Lower leg skin (tissue), 4 donors: ENCODE measurements at regions not wholly inside any gene's neighbourhood (a gene's known extent, or its start where the extent isn't known, plus 50 kb on each side); places are given as distances from the start of the nearest gene placed in this dataset.

ENCODE experiments used
- DNase-seq, 2 donors: peaks; one replicate each; pipeline ENCODE4 v3.0.0-alpha.2; 2019; ENCODE audit warnings: low spot score in 2 of 2
- H3K4me3 ChIP-seq: fragments of 200-600 bp; sonication (generic); 2 replicates; pipeline ENCODE4 v1.5.1; 2017; ENCODE audit warnings: mild to moderate bottlenecking, low read depth; ENCODE audit not compliant: poor library complexity, severe bottlenecking
- CTCF ChIP-seq, 3 donors: fragments of 450-650 bp; IDR thresholded peaks; one replicate each; pipeline ENCODE4 v1.5.1; 2016; ENCODE audit warnings: antibody characterized with exemption in 3 of 3, mild to moderate bottlenecking in 3 of 3, moderate library complexity in 2 of 3
- POLR2A ChIP-seq, 2 donors: fragments of 450-650 bp; IDR thresholded peaks; one replicate each; pipeline ENCODE4 v1.6.1; 2016 to 2017; ENCODE audit warnings: antibody characterized with exemption in 2 of 2, mild to moderate bottlenecking in 1 of 2, moderate library complexity in 1 of 2
- WGBS, 2 donors: methylation state at CpG; one replicate each; pipeline ENCODE4 v1.1.5; 2018; 5-methylcytosine and 5-hydroxymethylcytosine counted together
- intact Hi-C: fragments of 100-400 bp; cut with DNase I; formaldehyde crosslinking; loops from one replicate; pipeline ENCODE4 v1.15.0; 2023; ENCODE audit warnings: low total_unique reads

- no peak for DNase-seq
- no peak overlapping the region for H3K4me3 ChIP-seq
- intact Hi-C loops = no loop called here
- 92 to 98% methylated on average over 5 to 6 of the region's 6 CpGs for WGBS, 2 donors
- TF ChIP-seq POLR2A (IDR thresholded peaks at IDR 0.05) (no peak), CTCF (IDR thresholded peaks at IDR 0.05) (no peak)
Measured at GRCh38 chr17:31752584-31752983, 106.5 kb downstream of the COPRS start.

GRCh38 chr17:31750578-31750977, 108.5 kb downstream of the COPRS start:
- DNase-seq = no peak
- no peak overlapping the region for H3K4me3 ChIP-seq
- 72 to 81% methylated on average over 3 of the region's 3 CpGs for WGBS, 2 donors
- TF ChIP-seq POLR2A (IDR thresholded peaks at IDR 0.05) (no peak), CTCF (IDR thresholded peaks at IDR 0.05) (no peak)
- intact Hi-C loops = no loop called here

GRCh38 chr17:31748881-31749280, 110.2 kb downstream of the COPRS start:
- no peak for DNase-seq
- no peak overlapping the region for H3K4me3 ChIP-seq
- 70 to 82% methylated on average over 3 of the region's 3 CpGs for WGBS, 2 donors
- intact Hi-C loops = no loop called here
- TF ChIP-seq CTCF (IDR thresholded peaks at IDR 0.05) (no peak), POLR2A (IDR thresholded peaks at IDR 0.05) (no peak)

- no peak for DNase-seq
- TF ChIP-seq CTCF (IDR thresholded peaks at IDR 0.05) (no peak), POLR2A (IDR thresholded peaks at IDR 0.05) (no peak)
- no peak overlapping the region for H3K4me3 ChIP-seq
- intact Hi-C loops = no loop called here
Measured at GRCh38 chr17:31746884-31747495, 112.1 kb downstream of the COPRS start.

GRCh38 chr17:31745964-31746600, 113.0 kb downstream of the COPRS start:
- DNase-seq = no peak

More at GRCh38 chr17:31745964-31746600, 113.0 kb downstream of the COPRS start:
- WGBS, 2 donors = 69 to 83% methylated on average over 8 of the region's 8 CpGs
- no peak overlapping the region for H3K4me3 ChIP-seq
- intact Hi-C loops = no loop called here
- no peak for TF ChIP-seq POLR2A (IDR thresholded peaks at IDR 0.05)
- TF ChIP-seq CTCF (IDR thresholded peaks at IDR 0.05) = no peak
